Thyroid gland (tissue), 4 donors: ENCODE measurements at regions not wholly inside any gene's neighbourhood (a gene's known extent, or its start where the extent isn't known, plus 50 kb on each side); places are given as distances from the start of the nearest gene placed in this dataset.

Experiments used
- CTCF ChIP-seq, 6 experiments: fragments of 200-600 bp in 3 of 6; fragments of 450-650 bp in 3 of 6; sonication (generic) in 3 of 6; IDR thresholded peaks; one replicate each; pipeline ENCODE4 v1.5.1; 2016 to 2019; ENCODE audit warnings: antibody characterized with exemption in 6 of 6, mild to moderate bottlenecking in 2 of 6, inconsistent platforms in 1 of 6, moderate library complexity in 1 of 6
- POLR2A ChIP-seq, 2 donors: fragments of 450-650 bp; IDR thresholded peaks; one replicate each; pipeline ENCODE4 v1.6.1; 2017; ENCODE audit warnings: antibody characterized with exemption in 2 of 2, mild to moderate bottlenecking in 2 of 2, moderate library complexity in 1 of 2

GRCh38 chr16:6512512-6512911 is 820.1 kb upstream of the RBFOX1 start:
- TF ChIP-seq CTCF (IDR thresholded peaks at IDR 0.05) (no peak), POLR2A (IDR thresholded peaks at IDR 0.05) (no peak)
